Mucosa of stomach (tissue), 1 donor: ENCODE measurements at regions not wholly inside any gene's neighbourhood (a gene's known extent, or its start where the extent isn't known, plus 50 kb on each side); places are given as distances from the start of the nearest gene placed in this dataset.
"Not testable (repeated sequence)": the region's sequence is repeated elsewhere in the genome, so short reads cannot be mapped to it uniquely, and the experiment has no call there.

ENCODE experiments used
- H3K27me3 ChIP-seq: one replicate; pipeline ENCODE4 v1.7.0; 2013; ENCODE audit warnings: mild to moderate bottlenecking, low read length; ENCODE audit not compliant: control insufficient read depth, insufficient read depth
- H3K36me3 ChIP-seq: one replicate; pipeline ENCODE4 v1.7.0; 2013; ENCODE audit warnings: low read length; ENCODE audit not compliant: control insufficient read depth, insufficient read depth
- H3K4me1 ChIP-seq: one replicate; pipeline ENCODE4 v1.7.0; 2013; ENCODE audit warnings: mild to moderate bottlenecking, low read length; ENCODE audit not compliant: control insufficient read depth, insufficient read depth
- H3K4me3 ChIP-seq: one replicate; pipeline ENCODE4 v1.7.0; 2013; ENCODE audit warnings: low read length
- H3K9ac ChIP-seq: one replicate; pipeline ENCODE4 v1.7.0; 2013; ENCODE audit warnings: mild to moderate bottlenecking, low read length, moderate library complexity
- H3K9me3 ChIP-seq: one replicate; pipeline ENCODE4 v1.7.0; 2013; ENCODE audit warnings: mild to moderate bottlenecking, low read length, moderate library complexity; ENCODE audit not compliant: control insufficient read depth
- donor health status: Pancreatic carcinoma.

- no peak overlapping the region for H3K4me3 ChIP-seq
- H3K9ac ChIP-seq: no peak overlapping the region
- H3K4me1 ChIP-seq: no peaks in the 10 kb centered on the region
- no peaks in the 10 kb centered on the region for H3K9me3 ChIP-seq
- H3K36me3 ChIP-seq: no peaks in the 10 kb centered on the region
- H3K27me3 ChIP-seq: no peaks in the 10 kb centered on the region
Measured at GRCh38 chr5:68848091-68848490, 245.7 kb upstream of the SLC30A5 start.

GRCh38 chr5:68849103-68849502 is 244.7 kb upstream of the SLC30A5 start:
- Histone ChIP-seq H3K4me3 (no peak overlapping the region), H3K36me3 (no peaks in the 10 kb centered on the region), H3K4me1 (no peaks in the 10 kb centered on the region), H3K27me3 (no peaks in the 10 kb centered on the region), H3K9ac (no peak overlapping the region), H3K9me3 (no peaks in the 10 kb centered on the region)

DNA sequence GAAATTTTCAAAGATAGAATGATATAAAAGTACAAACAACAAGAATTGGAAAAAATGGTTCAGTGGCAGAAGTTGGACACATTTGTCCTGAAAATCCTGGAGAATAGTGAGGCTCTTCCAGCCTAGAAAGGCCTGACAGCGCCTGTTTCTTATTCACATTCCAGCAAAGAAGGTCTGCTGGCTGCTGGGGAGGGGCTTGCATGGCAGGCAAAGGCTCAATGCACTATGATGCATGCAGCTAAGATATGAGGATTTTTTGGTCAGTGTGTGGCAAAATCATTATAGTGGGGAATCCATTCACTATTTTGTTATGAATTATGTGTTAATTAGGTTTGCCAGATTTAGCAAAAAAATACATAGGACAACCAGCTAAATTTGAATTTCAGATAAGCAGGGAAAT is 243.9 kb upstream of the SLC30A5 start:
- Histone ChIP-seq H3K4me3 (no peak overlapping the region), H3K27me3 (no peaks in the 10 kb centered on the region), H3K4me1 (no peaks in the 10 kb centered on the region), H3K9me3 (no peaks in the 10 kb centered on the region), H3K36me3 (no peaks in the 10 kb centered on the region), H3K9ac (no peak overlapping the region)

GRCh38 chr5:68861099-68861498 is 232.7 kb upstream of the SLC30A5 start:
- Histone ChIP-seq H3K9ac (no peak overlapping the region), H3K4me3 (no peak overlapping the region), H3K9me3 (no peaks in the 10 kb centered on the region), H3K27me3 (no peaks in the 10 kb centered on the region), H3K36me3 (no peaks in the 10 kb centered on the region), H3K4me1 (no peaks in the 10 kb centered on the region)

DNA sequence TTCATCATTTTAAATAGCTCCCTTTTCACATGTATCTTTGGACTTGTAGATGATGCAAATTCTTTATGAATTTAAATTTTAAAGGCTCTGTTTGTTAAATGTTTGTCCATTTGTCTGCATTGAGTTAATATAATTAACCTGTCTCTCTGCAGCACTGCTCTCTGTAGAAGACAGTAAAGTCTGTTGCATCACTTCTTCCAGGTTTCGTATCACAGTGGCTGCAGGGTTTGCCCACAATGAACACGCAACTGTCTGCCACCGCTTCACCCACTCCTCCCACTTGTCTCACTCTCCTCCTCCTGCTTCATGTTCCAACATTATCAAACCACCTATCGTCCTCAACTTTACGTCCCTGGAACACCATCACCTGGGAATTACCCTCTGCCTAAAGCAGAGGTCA is 231.3 kb upstream of the SLC30A5 start:
- Histone ChIP-seq H3K4me3 (no peak overlapping the region), H3K9ac (no peak overlapping the region), H3K36me3 (no peaks in the 10 kb centered on the region), H3K27me3 (no peaks in the 10 kb centered on the region), H3K9me3 (no peaks in the 10 kb centered on the region), H3K4me1 (no peaks in the 10 kb centered on the region)

- not testable (repeated sequence) for H3K4me3 ChIP-seq, H3K27me3 ChIP-seq, H3K9ac ChIP-seq, H3K9me3 ChIP-seq, H3K36me3 ChIP-seq, H3K4me1 ChIP-seq
Measured at GRCh38 chr5:68865192-68865591, 228.6 kb upstream of the SLC30A5 start.

GRCh38 chr5:68872088-68872839 is 221.6 kb upstream of the SLC30A5 start:
- Histone ChIP-seq H3K9me3 (no peaks in the 10 kb centered on the region), H3K4me3 (no peak overlapping the region), H3K9ac (no peak overlapping the region), H3K4me1 (no peaks in the 10 kb centered on the region), H3K36me3 (no peaks in the 10 kb centered on the region), H3K27me3 (no peaks in the 10 kb centered on the region)

- Histone ChIP-seq H3K4me3 (no peak overlapping the region), H3K27me3 (no peaks in the 10 kb centered on the region), H3K36me3 (no peaks in the 10 kb centered on the region), H3K9ac (no peak overlapping the region), H3K4me1 (no peaks in the 10 kb centered on the region), H3K9me3 (no peaks in the 10 kb centered on the region)
Measured at GRCh38 chr5:68873198-68873597, 220.6 kb upstream of the SLC30A5 start.

GRCh38 chr5:68875351-68875750 is 218.5 kb upstream of the SLC30A5 start:
- Histone ChIP-seq H3K4me1 (no peaks in the 10 kb centered on the region), H3K27me3 (no peaks in the 10 kb centered on the region), H3K4me3 (no peak overlapping the region), H3K36me3 (no peaks in the 10 kb centered on the region), H3K9ac (no peak overlapping the region), H3K9me3 (no peaks in the 10 kb centered on the region)

DNA sequence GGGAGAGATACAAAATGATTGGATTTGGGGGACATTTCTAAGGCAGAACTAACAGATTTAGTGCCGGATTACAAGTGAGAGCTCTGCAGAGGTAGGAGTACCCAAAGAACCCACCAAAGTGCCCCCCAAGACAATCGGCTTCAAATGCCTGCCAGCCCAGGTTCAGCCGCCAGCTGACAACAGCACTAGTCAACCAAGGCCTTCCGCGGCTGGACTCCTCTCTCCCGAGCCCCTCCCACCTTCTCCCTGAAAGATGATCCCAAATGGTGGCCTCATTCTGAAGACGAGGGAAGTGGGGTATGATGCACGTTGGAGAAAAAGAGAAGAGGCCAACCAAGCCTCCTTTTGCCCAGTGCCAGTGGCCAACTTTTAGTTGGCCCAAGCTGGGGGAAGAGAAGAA is 210.4 kb upstream of the SLC30A5 start:
- Histone ChIP-seq H3K9me3 (no peaks in the 10 kb centered on the region), H3K27me3 (no peaks in the 10 kb centered on the region), H3K4me3 (no peak overlapping the region), H3K4me1 (no peaks in the 10 kb centered on the region), H3K36me3 (no peaks in the 10 kb centered on the region), H3K9ac (no peak overlapping the region)

- Histone ChIP-seq H3K27me3 (no peaks in the 10 kb centered on the region), H3K4me1 (no peaks in the 10 kb centered on the region), H3K4me3 (no peak overlapping the region), H3K9ac (no peak overlapping the region), H3K9me3 (no peaks in the 10 kb centered on the region), H3K36me3 (no peaks in the 10 kb centered on the region)
Measured at GRCh38 chr5:68884144-68884754, 209.6 kb upstream of the SLC30A5 start.

DNA sequence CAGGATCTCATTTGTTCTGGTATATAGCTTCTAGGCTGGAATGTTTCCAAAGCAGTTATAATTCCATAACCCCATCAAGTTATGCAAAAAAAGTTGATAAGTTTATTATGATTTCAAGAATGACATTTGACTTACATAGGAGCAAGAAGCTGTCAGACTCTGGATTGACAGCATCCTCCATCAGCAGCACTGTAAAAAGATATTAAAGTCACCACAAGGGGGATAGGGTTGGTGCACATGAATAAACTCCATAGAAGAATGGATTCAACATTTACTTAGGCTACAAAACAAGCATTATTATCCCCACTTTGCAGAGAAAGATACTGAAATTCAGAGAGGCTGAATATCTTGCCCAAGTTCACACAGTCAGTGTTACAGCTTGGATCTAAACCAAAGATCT is 208.9 kb upstream of the SLC30A5 start:
- Histone ChIP-seq H3K4me1 (no peaks in the 10 kb centered on the region), H3K36me3 (no peaks in the 10 kb centered on the region), H3K9ac (no peak overlapping the region)

More for the DNA sequence above, 208.9 kb upstream of the SLC30A5 start:
- no peak overlapping the region for H3K4me3 ChIP-seq
- no peaks in the 10 kb centered on the region for H3K9me3 ChIP-seq
- H3K27me3 ChIP-seq: no peaks in the 10 kb centered on the region
